ENCODE measurements at regions not wholly inside any gene's neighbourhood (a gene's known extent, or its start where the extent isn't known, plus 50 kb on each side); places are given as distances from the start of the nearest gene placed in this dataset.

GRCh38 chr20:61127311-61128039 is 124.6 kb upstream of the CDH4 start:
- TF ChIP-seq POLR2AphosphoS5 (IDR thresholded peaks at IDR 0.05; ENCODE audit: low read depth, low read length) (no peak), TAF1 (IDR thresholded peaks at IDR 0.05; ENCODE audit: borderline replicate concordance, insufficient read depth, low read length) (no peak), REST (IDR thresholded peaks at IDR 0.05; ENCODE audit: insufficient read depth in 1 of 2, low read depth in 2 of 2, low read length in 2 of 2) (no peak), SIN3A (IDR thresholded peaks at IDR 0.05; ENCODE audit: borderline replicate concordance, insufficient read depth, low read length) (no peak), FOXP2 (optimal IDR thresholded peaks at IDR 0.05; ENCODE audit: borderline replicate concordance, extremely low read depth, extremely low read length, insufficient read depth) (no peak)

Measured in PFSK-1 (cell line).